OCI-LY7 (cell line): ENCODE measurements at regions not wholly inside any gene's neighbourhood (a gene's known extent, or its start where the extent isn't known, plus 50 kb on each side); places are given as distances from the start of the nearest gene placed in this dataset.

Experiments
- BruUV-seq: library from RNA; stranded (reverse); fragments of 400-500 nt; replicated peaks from 2 replicates; lab custom pipeline; 2021; lab: Mats Ljungman, UMichigan
- CTCF ChIA-PET: fragments of 300-600 bp; sonication (Branson Sonifier 250); formaldehyde crosslinking; loops from one replicate; lab custom pipeline; 2022; ENCODE audit warnings: antibody characterized with exemption; ENCODE audit not compliant: unreplicated experiment; lab: Charles Lee
- POLR2A ChIA-PET: fragments of 300-600 bp; sonication (Branson Sonifier 250); formaldehyde crosslinking; loops from one replicate; lab custom pipeline; 2022; ENCODE audit warnings: antibody characterized with exemption; lab: Charles Lee
- DNase-seq: peaks from one replicate; pipeline ENCODE4 v3.0.0-alpha.2; 2015; ENCODE audit warnings: low spot score
- H2AFZ ChIP-seq: fragments of 200-600 bp; sonication (generic), shearing (Covaris generic); 2 replicates; pipeline ENCODE4 v1.6.1; 2014; ENCODE audit warnings: mild to moderate bottlenecking, antibody characterized with exemption, low read length, moderate library complexity
- H3K27ac ChIP-seq: fragments of 200-600 bp; sonication (generic); 2 replicates; pipeline ENCODE4 v1.5.1; 2014; ENCODE audit warnings: mixed run types, low read depth, mild to moderate bottlenecking, moderate library complexity, low read length, inconsistent platforms; ENCODE audit not compliant: poor library complexity, severe bottlenecking
- H3K36me3 ChIP-seq: fragments of 200-600 bp; sonication (generic); 2 replicates; pipeline ENCODE4 v1.6.1; 2014; ENCODE audit warnings: mild to moderate bottlenecking, antibody characterized with exemption, low read length, moderate library complexity, mixed read lengths; ENCODE audit not compliant: insufficient read depth
- H3K4me1 ChIP-seq: fragments of 200-600 bp; sonication (generic); 2 replicates; pipeline ENCODE4 v1.5.1; 2014; ENCODE audit warnings: mild to moderate bottlenecking, low read length; ENCODE audit not compliant: insufficient read depth, poor library complexity, severe bottlenecking
- H3K4me2 ChIP-seq: fragments of 200-600 bp; sonication (generic); 2 replicates; pipeline ENCODE4 v1.6.1; 2014; ENCODE audit warnings: mild to moderate bottlenecking, low read length
- H3K4me3 ChIP-seq: fragments of 200-600 bp; sonication (generic); 2 replicates; pipeline ENCODE4 v1.5.1; 2014; ENCODE audit warnings: mild to moderate bottlenecking, low read depth, low read length; ENCODE audit not compliant: poor library complexity, severe bottlenecking
- H3K79me2 ChIP-seq: fragments of 200-600 bp; sonication (generic); 2 replicates; pipeline ENCODE4 v1.6.1; 2016; ENCODE audit warnings: low read depth, mild to moderate bottlenecking, low read length, moderate library complexity, mixed read lengths; ENCODE audit not compliant: insufficient read depth
- H3K9me2 ChIP-seq: fragments of 200-600 bp; sonication (generic); 2 replicates; pipeline ENCODE4 v1.6.1; 2016; ENCODE audit warnings: mild to moderate bottlenecking, low read length, mixed read lengths; ENCODE audit not compliant: insufficient read depth
- H3K9me3 ChIP-seq: fragments of 200-600 bp; sonication (generic); 2 replicates; pipeline ENCODE4 v1.6.1; 2014; ENCODE audit warnings: mild to moderate bottlenecking, mixed run types, low read length, mixed read lengths
- H4K20me1 ChIP-seq: fragments of 200-600 bp; sonication (generic); 2 replicates; pipeline ENCODE4 v1.6.1; 2014; ENCODE audit warnings: mild to moderate bottlenecking, antibody characterized with exemption, low read length, moderate library complexity, mixed read lengths; ENCODE audit not compliant: insufficient read depth
- CTCF ChIP-seq: fragments of 200-600 bp; sonication (generic); conservative IDR thresholded peaks from 2 replicates; pipeline ENCODE4 v1.5.1; 2014; ENCODE audit warnings: mild to moderate bottlenecking, antibody characterized with exemption, low read length, moderate library complexity, mixed read lengths
- EZH2phosphoT487 ChIP-seq: fragments of 200-600 bp; sonication (generic); IDR thresholded peaks from 2 replicates; pipeline ENCODE4 v1.6.1; 2018; ENCODE audit warnings: low read depth, borderline replicate concordance, mild to moderate bottlenecking, mixed run types, antibody characterized with exemption, low read length, moderate library complexity, mixed read lengths
- intact Hi-C: fragments of 100-400 bp; cut with micrococcal nuclease; formaldehyde crosslinking; loops from one replicate; pipeline ENCODE4 v1.10.0; 2022; ENCODE audit not compliant: unreplicated experiment

- intact Hi-C loops: no loop called here
- no peak for DNase-seq
- H4K20me1 ChIP-seq: no peaks in the 10 kb centered on the region
- H3K27ac ChIP-seq: no peak overlapping the region
- BruUV-seq: no TSS peak
- no peaks in the 10 kb centered on the region for H3K9me2 ChIP-seq
- no peaks in the 10 kb centered on the region for H3K79me2 ChIP-seq
- no peaks in the 10 kb centered on the region for H3K9me3 ChIP-seq
- TF ChIP-seq CTCF (no peak), EZH2phosphoT487 (no peak)
- no peak overlapping the region for H3K4me2 ChIP-seq
- H3K36me3 ChIP-seq: no peaks in the 10 kb centered on the region
- CTCF ChIA-PET: no interaction called here
- no peak overlapping the region for H3K4me3 ChIP-seq
- POLR2A ChIA-PET: no interaction called here
- no peak overlapping the region for H2AFZ ChIP-seq
- no peaks in the 10 kb centered on the region for H3K4me1 ChIP-seq
These were observed 563.5 kb upstream of the CCDC54 start for GRCh38 chr3:106813742-106814141.

- no peaks in the 10 kb centered on the region for H3K9me2 ChIP-seq
- H3K4me1 ChIP-seq: no peaks in the 10 kb centered on the region
- H4K20me1 ChIP-seq: no peaks in the 10 kb centered on the region
- H2AFZ ChIP-seq: no peak overlapping the region
- CTCF ChIA-PET: no interaction called here
- no peak overlapping the region for H3K4me3 ChIP-seq
- no peaks in the 10 kb centered on the region for H3K9me3 ChIP-seq
- POLR2A ChIA-PET: no interaction called here
- H3K27ac ChIP-seq: no peak overlapping the region
- BruUV-seq: no TSS peak
- H3K79me2 ChIP-seq: no peaks in the 10 kb centered on the region
- no peak for DNase-seq
- H3K4me2 ChIP-seq: no peak overlapping the region
- H3K36me3 ChIP-seq: no peaks in the 10 kb centered on the region
- intact Hi-C loops: no loop called here
- TF ChIP-seq EZH2phosphoT487 (no peak), CTCF (no peak)
These were observed 563.0 kb upstream of the CCDC54 start for GRCh38 chr3:106814231-106814630.

- intact Hi-C loops: no loop called here
- ChIA-PET POLR2A (interaction anchor here (0.6 to 0.7 kb wide), 2 partner anchors 17 to 129 kb away, joined by 3 to 4 read pairs; no protein-coding TSS in a partner anchor), CTCF (no interaction called here)
- no peak overlapping the region for H3K27ac ChIP-seq
- H3K4me1 ChIP-seq: no peaks in the 10 kb centered on the region
- BruUV-seq: no TSS peak
- H4K20me1 ChIP-seq: no peaks in the 10 kb centered on the region
- H3K9me3 ChIP-seq: no peaks in the 10 kb centered on the region
- H2AFZ ChIP-seq: no peak overlapping the region
- TF ChIP-seq CTCF: no peak
- TF ChIP-seq EZH2phosphoT487: no peak
- H3K9me2 ChIP-seq: no peaks in the 10 kb centered on the region
- no peak overlapping the region for H3K4me2 ChIP-seq
- H3K36me3 ChIP-seq: no peaks in the 10 kb centered on the region
- H3K4me3 ChIP-seq: no peak overlapping the region
- H3K79me2 ChIP-seq: no peaks in the 10 kb centered on the region
- no peak for DNase-seq
These were observed 560.4 kb upstream of the CCDC54 start for GRCh38 chr3:106816838-106817237.
